AG04450 (cell line): ENCODE measurements at regions not wholly inside any gene's neighbourhood (a gene's known extent, or its start where the extent isn't known, plus 50 kb on each side); places are given as distances from the start of the nearest gene placed in this dataset.

Experiments used
- CTCF ChIA-PET: fragments of 300-600, 350-600 bp; formaldehyde crosslinking; extraction: SDS; loops from one replicate; lab custom pipeline; 2022; ENCODE audit warnings: antibody characterized with exemption, inconsistent platforms; lab: Charles Lee
- POLR2A ChIA-PET: fragments of 350-600 bp; formaldehyde crosslinking; extraction: SDS; loops from one replicate; lab custom pipeline; 2021; ENCODE audit warnings: antibody characterized with exemption, inconsistent platforms; lab: Yijun Ruan, JAX
- DNase-seq: peaks from one replicate; pipeline ENCODE4 v3.0.0-alpha.2; 2011; ENCODE audit warnings: low read depth, low spot score
- H3K27ac ChIP-seq: one replicate; pipeline ENCODE4 v1.5.1; 2012; ENCODE audit warnings: low read depth, low read length, control low read depth
- H3K27me3 ChIP-seq: one replicate; pipeline ENCODE4 v1.6.0; 2012; ENCODE audit warnings: low read length; ENCODE audit not compliant: control insufficient read depth, insufficient read depth
- H3K4me3 ChIP-seq: 2 replicates; pipeline ENCODE4 v1.5.1; 2011; ENCODE audit warnings: mild to moderate bottlenecking, low read depth, low read length, control low read depth
- H3K9me3 ChIP-seq: 2 replicates; pipeline ENCODE4 v1.5.1; 2012; ENCODE audit warnings: low read length; ENCODE audit not compliant: control insufficient read depth, insufficient read depth
- TF ChIP-seq, protein P1 (sequence below): IDR thresholded peaks from 2 replicates; pipeline ENCODE4 v1.5.1; 2011; ENCODE audit warnings: low read depth, low read length, control low read depth, inconsistent platforms

DNA sequence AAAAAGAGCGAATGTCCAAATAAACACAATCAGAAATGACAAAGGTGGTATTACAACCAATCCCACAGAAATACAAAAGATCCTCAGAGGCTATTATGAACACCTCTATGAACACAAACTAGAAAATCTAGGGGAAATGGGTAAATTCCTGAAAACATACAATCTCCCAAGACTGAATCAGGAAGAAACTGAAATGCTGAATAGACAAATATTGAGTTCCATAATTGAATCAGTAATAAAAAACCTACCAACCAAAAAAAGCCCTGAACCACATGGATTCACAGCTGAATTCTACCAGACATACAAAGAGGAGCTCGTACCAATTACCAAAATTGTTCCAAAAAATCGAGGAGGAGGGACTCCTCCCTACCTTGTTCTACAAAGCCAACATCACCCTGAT is 56.1 kb upstream of the ZNF800 start:
- Histone ChIP-seq H3K27me3 (no peaks in the 10 kb centered on the region), H3K4me3 (no peak overlapping the region), H3K27ac (no peak overlapping the region), H3K9me3 (peaks cover 14% of the 10 kb centered on the region)
- ChIA-PET CTCF (no interaction called here), POLR2A (no interaction called here)
- DNase-seq, result no peak
- TF ChIP-seq, protein P1, sequence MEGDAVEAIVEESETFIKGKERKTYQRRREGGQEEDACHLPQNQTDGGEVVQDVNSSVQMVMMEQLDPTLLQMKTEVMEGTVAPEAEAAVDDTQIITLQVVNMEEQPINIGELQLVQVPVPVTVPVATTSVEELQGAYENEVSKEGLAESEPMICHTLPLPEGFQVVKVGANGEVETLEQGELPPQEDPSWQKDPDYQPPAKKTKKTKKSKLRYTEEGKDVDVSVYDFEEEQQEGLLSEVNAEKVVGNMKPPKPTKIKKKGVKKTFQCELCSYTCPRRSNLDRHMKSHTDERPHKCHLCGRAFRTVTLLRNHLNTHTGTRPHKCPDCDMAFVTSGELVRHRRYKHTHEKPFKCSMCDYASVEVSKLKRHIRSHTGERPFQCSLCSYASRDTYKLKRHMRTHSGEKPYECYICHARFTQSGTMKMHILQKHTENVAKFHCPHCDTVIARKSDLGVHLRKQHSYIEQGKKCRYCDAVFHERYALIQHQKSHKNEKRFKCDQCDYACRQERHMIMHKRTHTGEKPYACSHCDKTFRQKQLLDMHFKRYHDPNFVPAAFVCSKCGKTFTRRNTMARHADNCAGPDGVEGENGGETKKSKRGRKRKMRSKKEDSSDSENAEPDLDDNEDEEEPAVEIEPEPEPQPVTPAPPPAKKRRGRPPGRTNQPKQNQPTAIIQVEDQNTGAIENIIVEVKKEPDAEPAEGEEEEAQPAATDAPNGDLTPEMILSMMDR, result no peak

- H3K9me3 ChIP-seq, result peaks cover 14% of the 10 kb centered on the region
- H3K27ac ChIP-seq, result no peak overlapping the region
- peak; percentile 3 for DNase-seq
- POLR2A ChIA-PET, result no interaction called here
- H3K4me3 ChIP-seq, result no peak overlapping the region
- CTCF ChIA-PET, result interaction anchor here (0.6 to 1.9 kb wide), 6 partner anchors 10 to 98 kb away, joined by 3 to 15 read pairs (median 4); partner anchors contain the start of gene ZNF800
- TF ChIP-seq, protein P1, result peak; percentile 51
- no peaks in the 10 kb centered on the region for H3K27me3 ChIP-seq
These were observed 54.9 kb upstream of the ZNF800 start for GRCh38 chr7:127447326-127447945.

- H3K27me3 ChIP-seq, result no peaks in the 10 kb centered on the region
- TF ChIP-seq, protein P1, result no peak
- H3K9me3 ChIP-seq, result peaks cover 14% of the 10 kb centered on the region
- ChIA-PET POLR2A (no interaction called here), CTCF (interaction anchor here (1.0 to 1.9 kb wide), 4 partner anchors 9 to 98 kb away, joined by 3 to 15 read pairs (median 4); partner anchors contain the start of gene ZNF800)
- DNase-seq, result no peak
- no peak overlapping the region for H3K27ac ChIP-seq
- H3K4me3 ChIP-seq, result no peak overlapping the region
These were observed 54.3 kb upstream of the ZNF800 start for GRCh38 chr7:127446842-127447241.
